ENCODE measurements at regions not wholly inside any gene's neighbourhood (a gene's known extent, or its start where the extent isn't known, plus 50 kb on each side); places are given as distances from the start of the nearest gene placed in this dataset.

- Histone ChIP-seq H3K27me3 (no peaks in the 10 kb centered on the region), H3K27ac (no peak overlapping the region), H3K9me3 (no peaks in the 10 kb centered on the region), H3K4me3 (no peak overlapping the region), H3K4me1 (no peaks in the 10 kb centered on the region), H3K36me3 (ENCODE audit: low read depth, missing control alignments) (no peaks in the 10 kb centered on the region)
- DNase-seq: no peak
- WGBS, 2 donors: 82 to 85% methylated on average over 23 of the region's 24 CpGs
- TF ChIP-seq CTCF (IDR thresholded peaks at IDR 0.05): no peak
- TF ChIP-seq POLR2A (IDR thresholded peaks at IDR 0.05): no peak
- intact Hi-C loops (cut with DNase I; ENCODE audit: low total_unique reads): no loop called here
Observed at GRCh38 chr16:86335266-86336172, 174.8 kb upstream of the FOXF1 start.

DNA sequence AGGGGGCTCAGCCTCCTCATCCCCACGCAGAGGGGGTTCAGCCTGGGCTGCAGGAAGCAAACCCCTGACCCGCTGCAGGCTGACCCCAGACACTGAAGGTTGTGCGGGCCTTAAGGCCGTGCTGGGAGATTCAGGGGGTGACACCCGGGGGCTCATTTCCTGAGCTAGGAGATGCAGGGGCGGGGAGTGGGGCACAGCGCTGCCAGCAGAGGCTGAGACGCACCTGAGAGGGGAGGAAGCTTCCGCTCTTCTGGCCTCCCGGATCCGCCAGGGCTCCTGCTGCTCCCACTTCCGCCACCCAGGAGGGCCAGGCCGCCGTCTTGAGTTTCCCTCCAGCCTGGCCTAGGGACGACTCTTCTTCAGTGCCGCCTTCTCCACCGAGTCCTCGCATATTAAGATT is 173.2 kb upstream of the FOXF1 start:
- WGBS, 2 donors: 87 to 92% methylated on average over 14 to 18 of the region's 18 CpGs
- DNase-seq: no peak
- intact Hi-C loops (cut with DNase I; ENCODE audit: low total_unique reads): no loop called here
- H3K9me3 ChIP-seq: no peaks in the 10 kb centered on the region
- H3K4me1 ChIP-seq: no peaks in the 10 kb centered on the region
- no peaks in the 10 kb centered on the region for H3K27me3 ChIP-seq
- no peaks in the 10 kb centered on the region for H3K36me3 ChIP-seq (ENCODE audit: low read depth, missing control alignments)
- no peak overlapping the region for H3K27ac ChIP-seq
- TF ChIP-seq POLR2A (IDR thresholded peaks at IDR 0.05) (no peak), CTCF (IDR thresholded peaks at IDR 0.05) (no peak)
- H3K4me3 ChIP-seq: no peak overlapping the region

DNA sequence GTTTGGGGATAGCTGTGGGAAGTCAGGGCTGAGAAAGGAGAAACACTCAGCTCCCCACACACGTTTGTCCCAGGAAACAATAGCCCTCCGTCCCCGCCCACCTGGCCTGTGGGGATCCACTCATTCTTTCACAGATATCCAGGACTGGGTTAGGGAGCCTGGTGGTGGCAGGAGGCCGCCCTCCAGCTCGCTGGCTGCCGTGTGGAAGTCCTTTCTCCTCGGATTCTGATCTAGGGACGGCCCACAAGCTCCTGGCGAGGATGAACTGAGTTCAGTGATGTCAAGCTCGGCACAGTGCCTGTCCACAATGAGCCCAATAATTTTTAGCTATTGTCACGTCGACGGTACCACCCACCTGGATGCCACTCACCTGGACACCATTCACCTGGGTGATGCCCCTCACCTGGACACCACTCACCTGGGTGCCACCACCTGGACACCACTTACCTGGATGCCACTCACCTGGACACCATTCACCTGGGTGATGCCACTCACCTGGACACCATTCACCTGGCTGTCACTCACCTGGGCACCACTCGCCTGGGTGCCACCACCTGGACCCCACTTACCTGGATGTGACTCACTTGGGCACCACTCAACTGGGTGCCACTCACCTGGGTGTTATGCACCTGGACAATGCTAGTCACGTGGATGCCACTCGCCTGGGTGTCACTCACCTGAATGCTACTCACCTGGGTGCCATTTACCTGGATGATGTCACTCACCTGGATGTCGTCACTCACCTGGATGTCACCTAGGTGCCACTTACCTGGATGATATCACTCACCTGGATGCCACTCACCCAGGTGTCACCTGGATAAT is 172.5 kb upstream of the FOXF1 start:
- Histone ChIP-seq H3K36me3 (ENCODE audit: low read depth, missing control alignments) (no peaks in the 10 kb centered on the region), H3K27me3 (no peaks in the 10 kb centered on the region), H3K27ac (no peak overlapping the region), H3K4me1 (no peaks in the 10 kb centered on the region), H3K9me3 (no peaks in the 10 kb centered on the region), H3K4me3 (no peak overlapping the region)
- TF ChIP-seq POLR2A (IDR thresholded peaks at IDR 0.05): no peak
- no peak for TF ChIP-seq CTCF (IDR thresholded peaks at IDR 0.05)
- no peak for DNase-seq
- intact Hi-C loops (cut with DNase I; ENCODE audit: low total_unique reads): no loop called here
- 84 to 86% methylated on average over 10 to 17 of the region's 17 CpGs for WGBS, 2 donors

GRCh38 chr16:86338403-86339115 is 171.8 kb upstream of the FOXF1 start:
- Histone ChIP-seq H3K36me3 (ENCODE audit: low read depth, missing control alignments) (no peaks in the 10 kb centered on the region), H3K4me1 (no peaks in the 10 kb centered on the region), H3K27me3 (no peaks in the 10 kb centered on the region), H3K27ac (no peak overlapping the region), H3K9me3 (no peaks in the 10 kb centered on the region), H3K4me3 (no peak overlapping the region)
- DNase-seq: no peak
- no peak for TF ChIP-seq CTCF (IDR thresholded peaks at IDR 0.05)
- TF ChIP-seq POLR2A (IDR thresholded peaks at IDR 0.05): no peak
- 90 to 94% methylated on average over 4 to 5 of the region's 5 CpGs for WGBS, 2 donors
- intact Hi-C loops (cut with DNase I; ENCODE audit: low total_unique reads): no loop called here

Measured in testis (tissue), 2 donors.